ENCODE measurements at regions not wholly inside any gene's neighbourhood (a gene's known extent, or its start where the extent isn't known, plus 50 kb on each side); places are given as distances from the start of the nearest gene placed in this dataset.

DNA sequence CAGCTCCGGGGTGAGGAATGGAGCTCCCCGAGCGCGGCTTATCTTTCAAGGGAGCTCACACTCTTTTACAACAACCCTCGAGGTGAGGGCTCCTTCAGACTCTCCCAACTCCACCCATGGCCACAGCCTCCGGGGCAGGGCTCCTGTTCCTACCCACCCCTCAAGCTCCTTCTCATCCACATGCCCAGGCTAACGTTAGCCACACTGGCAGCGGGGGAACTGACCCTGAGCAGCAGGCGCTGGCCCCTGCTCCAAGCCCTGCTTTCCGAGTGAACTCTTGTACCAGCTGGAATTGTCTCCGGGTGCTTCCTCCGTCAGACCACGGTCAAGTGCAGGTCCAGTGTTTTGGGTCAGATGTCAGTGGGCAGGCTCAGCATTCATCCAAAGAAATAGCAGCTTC lies 89.4 kb downstream of the ANKRD10 start:
- Histone ChIP-seq H3K4me3 (no peak overlapping the region), H3K27me3 (ENCODE audit: low read depth) (peaks cover 18% of the 10 kb centered on the region), H3K27ac (replicated peaks) (no peak overlapping the region), H3K9me3 (replicated peaks) (no peaks in the 10 kb centered on the region), H3K36me3 (no peaks in the 10 kb centered on the region), H3K4me1 (no peaks in the 10 kb centered on the region)
- intact Hi-C loops (cut with micrococcal nuclease): no loop called here
- no peak for DNase-seq
- TF ChIP-seq, protein P1, sequence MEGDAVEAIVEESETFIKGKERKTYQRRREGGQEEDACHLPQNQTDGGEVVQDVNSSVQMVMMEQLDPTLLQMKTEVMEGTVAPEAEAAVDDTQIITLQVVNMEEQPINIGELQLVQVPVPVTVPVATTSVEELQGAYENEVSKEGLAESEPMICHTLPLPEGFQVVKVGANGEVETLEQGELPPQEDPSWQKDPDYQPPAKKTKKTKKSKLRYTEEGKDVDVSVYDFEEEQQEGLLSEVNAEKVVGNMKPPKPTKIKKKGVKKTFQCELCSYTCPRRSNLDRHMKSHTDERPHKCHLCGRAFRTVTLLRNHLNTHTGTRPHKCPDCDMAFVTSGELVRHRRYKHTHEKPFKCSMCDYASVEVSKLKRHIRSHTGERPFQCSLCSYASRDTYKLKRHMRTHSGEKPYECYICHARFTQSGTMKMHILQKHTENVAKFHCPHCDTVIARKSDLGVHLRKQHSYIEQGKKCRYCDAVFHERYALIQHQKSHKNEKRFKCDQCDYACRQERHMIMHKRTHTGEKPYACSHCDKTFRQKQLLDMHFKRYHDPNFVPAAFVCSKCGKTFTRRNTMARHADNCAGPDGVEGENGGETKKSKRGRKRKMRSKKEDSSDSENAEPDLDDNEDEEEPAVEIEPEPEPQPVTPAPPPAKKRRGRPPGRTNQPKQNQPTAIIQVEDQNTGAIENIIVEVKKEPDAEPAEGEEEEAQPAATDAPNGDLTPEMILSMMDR (IDR thresholded peaks at IDR 0.05; ENCODE audit: borderline replicate concordance): no peak

DNA sequence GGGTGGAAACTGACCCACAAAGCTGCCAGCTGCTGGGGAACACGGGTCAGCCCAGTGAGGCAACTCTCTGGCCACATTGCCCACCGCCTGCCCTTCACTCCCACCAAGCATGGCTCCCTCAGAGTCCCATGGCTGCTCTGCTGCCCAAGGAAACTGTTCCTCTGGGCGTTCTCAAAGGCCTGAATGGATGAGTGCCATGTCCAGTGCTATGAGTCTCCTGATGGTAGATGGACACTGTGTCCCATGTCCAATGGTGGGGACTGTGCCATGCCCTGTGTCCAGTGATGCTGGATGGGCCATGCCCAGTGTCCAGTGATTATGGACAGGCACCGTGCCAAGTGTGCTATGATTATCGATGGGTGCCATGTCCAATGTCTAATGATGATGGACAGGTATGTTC lies 88.8 kb downstream of the ANKRD10 start:
- intact Hi-C loops (cut with micrococcal nuclease): no loop called here

DNA sequence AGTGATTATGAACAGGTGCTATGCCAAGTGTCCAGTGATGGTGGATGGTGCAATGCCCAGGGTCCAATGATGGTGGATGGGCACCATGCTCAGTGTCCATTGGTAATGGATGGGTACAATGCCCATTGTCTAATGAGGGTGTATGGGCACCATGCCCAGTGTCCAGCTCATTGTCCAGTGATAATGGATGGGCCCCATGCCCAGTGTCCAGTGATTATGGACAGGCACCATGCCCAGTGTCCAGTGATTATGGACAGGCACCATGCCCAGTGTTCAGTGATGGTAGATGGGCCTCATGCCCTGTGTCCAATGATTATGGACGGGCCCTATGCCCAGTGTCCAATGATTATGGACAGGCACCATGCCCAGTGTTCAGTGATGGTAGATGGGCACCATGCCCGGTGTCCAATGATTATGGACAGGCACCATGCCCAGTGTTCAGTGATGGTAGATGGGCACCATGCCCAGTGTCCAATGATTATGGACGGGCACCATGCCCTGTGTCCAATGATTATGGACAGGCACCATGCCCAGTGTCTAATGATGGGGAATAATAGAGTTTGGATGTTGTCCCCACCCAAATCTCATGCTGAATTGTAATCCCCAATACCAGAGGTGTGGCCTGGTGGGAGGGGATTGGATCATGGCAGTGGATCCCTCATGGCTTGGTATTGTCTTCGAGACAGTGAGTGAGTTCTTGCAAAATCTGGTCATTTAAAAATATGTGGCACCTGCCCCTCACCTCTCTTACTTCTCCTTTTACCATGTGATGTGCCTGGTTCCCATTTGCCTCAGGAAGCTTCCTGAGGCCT lies 87.8 kb downstream of the ANKRD10 start:
- H3K36me3 ChIP-seq: no peaks in the 10 kb centered on the region
- H3K4me1 ChIP-seq: no peaks in the 10 kb centered on the region
- TF ChIP-seq, protein P1 (IDR thresholded peaks at IDR 0.05; ENCODE audit: borderline replicate concordance): no peak
- H3K4me3 ChIP-seq: no peak overlapping the region
- no peaks in the 10 kb centered on the region for H3K9me3 ChIP-seq (replicated peaks)
- no peak overlapping the region for H3K27ac ChIP-seq (replicated peaks)
- DNase-seq: no peak
- intact Hi-C loops (cut with micrococcal nuclease): no loop called here
- peaks cover 33% of the 10 kb centered on the region for H3K27me3 ChIP-seq (ENCODE audit: low read depth)

More for the DNA sequence above, 88.8 kb downstream of the ANKRD10 start:
- Histone ChIP-seq H3K36me3 (no peaks in the 10 kb centered on the region), H3K9me3 (replicated peaks) (no peaks in the 10 kb centered on the region), H3K4me3 (no peak overlapping the region), H3K4me1 (no peaks in the 10 kb centered on the region), H3K27ac (replicated peaks) (no peak overlapping the region), H3K27me3 (ENCODE audit: low read depth) (peaks cover 24% of the 10 kb centered on the region)
- no peak for DNase-seq
- TF ChIP-seq, protein P1 (IDR thresholded peaks at IDR 0.05; ENCODE audit: borderline replicate concordance): no peak
